ENCODE measurements at regions not wholly inside any gene's neighbourhood (a gene's known extent, or its start where the extent isn't known, plus 50 kb on each side); places are given as distances from the start of the nearest gene placed in this dataset.

GRCh38 chr9:109584205-109584604 lies 86.1 kb upstream of the PTPN3 start:
- Histone ChIP-seq H3K4me3 (ENCODE audit: low read depth, low read length, poor library complexity, severe bottlenecking) (no peak overlapping the region), H3K36me3 (ENCODE audit: insufficient read depth, low read length, poor library complexity, severe bottlenecking) (no peaks in the 10 kb centered on the region), H3K9me3 (ENCODE audit: low read depth, low read length, poor library complexity, severe bottlenecking) (no peaks in the 10 kb centered on the region), H3K4me1 (ENCODE audit: insufficient read depth, low read length, poor library complexity, severe bottlenecking) (no peaks in the 10 kb centered on the region), H3K27me3 (replicated peaks; ENCODE audit: insufficient read depth, low read depth, low read length, poor library complexity) (no peaks in the 10 kb centered on the region), H3K27ac (ENCODE audit: low read depth, low read length, poor library complexity, severe bottlenecking) (no peak overlapping the region)
- no peak for DNase-seq (ENCODE audit: low spot score)
- no peak for TF ChIP-seq CTCF (conservative IDR thresholded peaks at IDR 0.05; ENCODE audit: low read depth, low read length)
- no peak for TF ChIP-seq EZH2 (IDR thresholded peaks at IDR 0.05; ENCODE audit: borderline replicate concordance, low read depth, low read length, poor library complexity, severe bottlenecking)
- ChIA-PET CTCF (no interaction called here), POLR2A (ENCODE audit: low non-redundant PET) (no interaction called here)
- BruUV-seq (replicated peaks), result no TSS peak
- intact Hi-C loops (cut with micrococcal nuclease; ENCODE audit: unreplicated experiment), result no loop called here

GRCh38 chr9:109585796-109586195 lies 87.7 kb upstream of the PTPN3 start:
- no peak for DNase-seq (ENCODE audit: low spot score)
- Histone ChIP-seq H3K27me3 (replicated peaks; ENCODE audit: insufficient read depth, low read depth, low read length, poor library complexity) (no peaks in the 10 kb centered on the region), H3K9me3 (ENCODE audit: low read depth, low read length, poor library complexity, severe bottlenecking) (no peaks in the 10 kb centered on the region), H3K36me3 (ENCODE audit: insufficient read depth, low read length, poor library complexity, severe bottlenecking) (no peaks in the 10 kb centered on the region), H3K4me1 (ENCODE audit: insufficient read depth, low read length, poor library complexity, severe bottlenecking) (no peaks in the 10 kb centered on the region), H3K4me3 (ENCODE audit: low read depth, low read length, poor library complexity, severe bottlenecking) (no peak overlapping the region), H3K27ac (ENCODE audit: low read depth, low read length, poor library complexity, severe bottlenecking) (no peak overlapping the region)
- CTCF ChIA-PET, result no interaction called here
- intact Hi-C loops (cut with micrococcal nuclease; ENCODE audit: unreplicated experiment), result no loop called here
- POLR2A ChIA-PET (ENCODE audit: low non-redundant PET), result interaction anchor here (0.5 to 0.6 kb wide), 2 partner anchors 72 to 181 kb away, joined by 3 to 5 read pairs; no protein-coding TSS in a partner anchor
- no TSS peak for BruUV-seq (replicated peaks)
- TF ChIP-seq EZH2 (IDR thresholded peaks at IDR 0.05; ENCODE audit: borderline replicate concordance, low read depth, low read length, poor library complexity, severe bottlenecking), result no peak
- no peak for TF ChIP-seq CTCF (conservative IDR thresholded peaks at IDR 0.05; ENCODE audit: low read depth, low read length)

- no peak overlapping the region for H3K27ac ChIP-seq (ENCODE audit: low read depth, low read length, poor library complexity, severe bottlenecking)
- no peaks in the 10 kb centered on the region for H3K4me1 ChIP-seq (ENCODE audit: insufficient read depth, low read length, poor library complexity, severe bottlenecking)
- no peaks in the 10 kb centered on the region for H3K27me3 ChIP-seq (replicated peaks; ENCODE audit: insufficient read depth, low read depth, low read length, poor library complexity)
- no peaks in the 10 kb centered on the region for H3K36me3 ChIP-seq (ENCODE audit: insufficient read depth, low read length, poor library complexity, severe bottlenecking)
- POLR2A ChIA-PET (ENCODE audit: low non-redundant PET), result no interaction called here
- CTCF ChIA-PET, result no interaction called here
- H3K4me3 ChIP-seq (ENCODE audit: low read depth, low read length, poor library complexity, severe bottlenecking), result no peak overlapping the region
- no peak for DNase-seq (ENCODE audit: low spot score)
- intact Hi-C loops (cut with micrococcal nuclease; ENCODE audit: unreplicated experiment), result no loop called here
- BruUV-seq (replicated peaks), result no TSS peak
- no peaks in the 10 kb centered on the region for H3K9me3 ChIP-seq (ENCODE audit: low read depth, low read length, poor library complexity, severe bottlenecking)
- no peak for TF ChIP-seq EZH2 (IDR thresholded peaks at IDR 0.05; ENCODE audit: borderline replicate concordance, low read depth, low read length, poor library complexity, severe bottlenecking)
- no peak for TF ChIP-seq CTCF (conservative IDR thresholded peaks at IDR 0.05; ENCODE audit: low read depth, low read length)
Observed at GRCh38 chr9:109586993-109587392, 88.9 kb upstream of the PTPN3 start.
